Right atrium auricular region (tissue), 2 donors: ENCODE measurements at regions not wholly inside any gene's neighbourhood (a gene's known extent, or its start where the extent isn't known, plus 50 kb on each side); places are given as distances from the start of the nearest gene placed in this dataset.

Experiments used
- DNase-seq: peaks from one replicate; pipeline ENCODE4 v3.0.0-alpha.2; 2019; ENCODE audit warnings: low spot score
- H3K27ac ChIP-seq, 2 donors: fragments of 200-600 bp; sonication (generic); 1 replicate in 1 of 2; 2 replicates in 1 of 2; pipeline ENCODE4 v1.5.1; 2016 to 2019
- H3K27me3 ChIP-seq, 2 donors: fragments of 200-600 bp; sonication (generic); one replicate each; pipeline versions ENCODE4 v1.5.1 to v1.6.0; 2017 to 2019
- H3K36me3 ChIP-seq: fragments of 200-600 bp; sonication (generic); one replicate; pipeline ENCODE4 v1.5.1; 2016
- H3K4me1 ChIP-seq, 2 donors: fragments of 200-600 bp; sonication (generic); one replicate each; pipeline versions ENCODE4 v1.5.1 to v1.6.0; 2017 to 2019
- H3K4me3 ChIP-seq, 2 donors: fragments of 200-600 bp; sonication (generic); 1 replicate in 1 of 2; 2 replicates in 1 of 2; pipeline ENCODE4 v1.5.1; 2017 to 2019; ENCODE audit warnings: mild to moderate bottlenecking in 1 of 2, moderate library complexity in 1 of 2
- H3K9me3 ChIP-seq, 2 donors: fragments of 200-600 bp; sonication (generic); one replicate each; pipeline ENCODE4 v1.5.1; 2019
- CTCF ChIP-seq, 2 donors: fragments of 200-600 bp; sonication (generic); IDR thresholded peaks; one replicate each; pipeline ENCODE4 v1.5.1; 2019; ENCODE audit warnings: antibody characterized with exemption in 2 of 2

DNA sequence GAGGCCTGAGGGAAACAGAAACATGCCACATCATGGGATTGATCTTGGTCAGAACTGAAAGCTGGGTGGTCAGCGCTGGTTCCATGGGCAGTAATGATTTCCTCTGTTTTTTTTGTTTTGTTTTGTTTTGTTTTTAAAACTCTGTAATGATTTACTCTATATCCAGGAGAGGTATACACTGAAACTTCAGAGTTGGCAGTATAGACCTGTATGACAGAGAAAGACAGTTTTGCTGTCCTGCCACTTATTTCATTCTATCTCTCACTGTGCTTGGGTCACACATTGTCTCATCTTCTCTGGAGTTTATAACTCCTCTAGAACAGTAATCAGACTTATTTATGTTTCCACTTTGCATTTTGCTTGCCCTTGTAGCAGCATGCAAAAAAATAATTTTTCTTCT is 105.1 kb upstream of the SLITRK1 start:
- Histone ChIP-seq H3K4me1 (no peaks in the 10 kb centered on the region), H3K4me3 (no peak overlapping the region), H3K27me3 (no peaks in the 10 kb centered on the region), H3K27ac (no peak overlapping the region), H3K9me3 (no peaks in the 10 kb centered on the region), H3K36me3 (no peaks in the 10 kb centered on the region)
- TF ChIP-seq CTCF (IDR thresholded peaks at IDR 0.05): no peak
- no peak for DNase-seq

DNA sequence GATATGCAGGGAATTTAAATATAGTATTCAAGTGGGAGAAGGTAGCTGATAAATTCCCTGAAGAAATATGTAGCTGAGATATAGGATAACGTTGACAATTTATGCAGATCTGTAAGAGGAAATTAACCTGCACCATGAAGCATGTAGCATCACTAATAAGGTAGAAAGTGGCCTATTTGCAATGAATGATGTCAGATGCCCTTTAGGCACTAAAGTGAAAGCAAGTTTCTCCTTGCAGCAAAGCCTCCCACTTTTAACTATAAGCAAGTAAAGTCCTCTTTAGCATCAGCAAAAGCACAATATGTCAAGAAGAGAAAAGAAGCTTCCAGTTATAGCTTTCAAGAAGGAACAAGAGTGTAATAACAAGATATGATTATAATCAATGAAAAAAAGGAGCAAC is 102.5 kb upstream of the SLITRK1 start:
- Histone ChIP-seq H3K9me3 (no peaks in the 10 kb centered on the region), H3K27ac (no peak overlapping the region), H3K4me3 (no peak overlapping the region), H3K27me3 (no peaks in the 10 kb centered on the region), H3K36me3 (no peaks in the 10 kb centered on the region), H3K4me1 (no peaks in the 10 kb centered on the region)
- no peak for DNase-seq
- TF ChIP-seq CTCF (IDR thresholded peaks at IDR 0.05): no peak

DNA sequence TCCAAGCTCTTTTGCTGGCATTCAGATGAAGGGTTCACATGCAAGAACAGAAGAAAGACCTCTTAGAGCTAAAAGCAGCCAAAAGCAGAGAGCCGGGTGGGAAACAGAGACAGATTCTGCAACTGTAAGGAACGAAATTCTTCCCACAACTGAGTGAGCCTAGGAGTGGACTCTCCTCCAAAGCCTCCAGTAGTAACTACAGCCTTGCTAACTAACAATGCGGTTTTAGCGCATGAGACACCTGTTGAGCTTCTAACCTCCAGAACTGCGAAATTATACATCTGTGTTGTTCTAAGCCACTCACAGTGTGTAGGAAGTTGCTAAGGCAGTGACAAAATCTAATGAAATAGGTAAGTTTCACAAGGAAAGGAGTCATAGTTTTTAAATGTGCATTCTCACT is 98.1 kb upstream of the SLITRK1 start:
- no peak for DNase-seq
- Histone ChIP-seq H3K27me3 (no peaks in the 10 kb centered on the region), H3K27ac (no peak overlapping the region), H3K4me1 (no peaks in the 10 kb centered on the region), H3K9me3 (no peaks in the 10 kb centered on the region), H3K4me3 (no peak overlapping the region), H3K36me3 (no peaks in the 10 kb centered on the region)
- TF ChIP-seq CTCF (IDR thresholded peaks at IDR 0.05): no peak

- no peak for DNase-seq
- H3K4me1 ChIP-seq: no peaks in the 10 kb centered on the region
- no peak overlapping the region for H3K27ac ChIP-seq
- TF ChIP-seq CTCF (IDR thresholded peaks at IDR 0.05): no peak
- no peaks in the 10 kb centered on the region for H3K36me3 ChIP-seq
- H3K4me3 ChIP-seq: no peak overlapping the region
- H3K27me3 ChIP-seq: no peaks in the 10 kb centered on the region
- no peaks in the 10 kb centered on the region for H3K9me3 ChIP-seq
These were observed 93.4 kb upstream of the SLITRK1 start for GRCh38 chr13:83975655-83976165.

GRCh38 chr13:83958531-83958930 is 76.3 kb upstream of the SLITRK1 start:
- no peak overlapping the region for H3K27ac ChIP-seq
- H3K36me3 ChIP-seq: no peaks in the 10 kb centered on the region
- no peaks in the 10 kb centered on the region for H3K27me3 ChIP-seq
- H3K9me3 ChIP-seq: no peaks in the 10 kb centered on the region
- no peak for TF ChIP-seq CTCF (IDR thresholded peaks at IDR 0.05)
- no peak overlapping the region for H3K4me3 ChIP-seq
- H3K4me1 ChIP-seq: no peaks in the 10 kb centered on the region
- no peak for DNase-seq

GRCh38 chr13:83955011-83955410 is 72.7 kb upstream of the SLITRK1 start:
- no peaks in the 10 kb centered on the region for H3K9me3 ChIP-seq
- no peaks in the 10 kb centered on the region for H3K27me3 ChIP-seq
- H3K27ac ChIP-seq: no peak overlapping the region
- H3K36me3 ChIP-seq: no peaks in the 10 kb centered on the region
- H3K4me1 ChIP-seq: no peaks in the 10 kb centered on the region
- no peak overlapping the region for H3K4me3 ChIP-seq
- TF ChIP-seq CTCF (IDR thresholded peaks at IDR 0.05): no peak
- DNase-seq: no peak
